Nephron (organoid): ENCODE measurements at regions not wholly inside any gene's neighbourhood (a gene's known extent, or its start where the extent isn't known, plus 50 kb on each side); places are given as distances from the start of the nearest gene placed in this dataset.

Experiments used
- H3K27ac Mint-ChIP-seq, 3 experiments: 2 replicates each; pipeline ENCODE4 v1.8.0; 2020; ENCODE audit warnings: mixed read lengths in 3 of 3, mild to moderate bottlenecking in 2 of 3, moderate library complexity in 1 of 3
- H3K27me3 Mint-ChIP-seq: 2 replicates; pipeline ENCODE4 v1.8.0; 2021; ENCODE audit warnings: low read depth, mild to moderate bottlenecking, moderate library complexity, mixed read lengths
- H3K36me3 Mint-ChIP-seq: 2 replicates; pipeline ENCODE4 v1.8.0; 2020; ENCODE audit warnings: low read depth, mixed read lengths
- H3K4me1 Mint-ChIP-seq: 2 replicates; pipeline ENCODE4 v1.8.0; 2020; ENCODE audit warnings: mixed read lengths
- H3K4me3 Mint-ChIP-seq, 3 experiments: 2 replicates each; pipeline ENCODE4 v1.8.0; 2020; ENCODE audit warnings: mild to moderate bottlenecking in 3 of 3, mixed read lengths in 3 of 3, moderate library complexity in 2 of 3
- H3K9me3 Mint-ChIP-seq: 2 replicates; pipeline ENCODE4 v1.8.0; 2020; ENCODE audit warnings: mixed read lengths
- CTCF ChIP-seq, 3 experiments: fragments of 200-600 bp; sonication (generic); IDR thresholded peaks; one replicate each; pipeline ENCODE4 v1.5.0; 2021; ENCODE audit warnings: antibody characterized with exemption in 3 of 3; ENCODE audit not compliant: unreplicated experiment in 3 of 3

GRCh38 chr18:38923126-38923525, 1357.5 kb upstream of the CELF4 start:
- H3K4me1 Mint-ChIP-seq = no peaks in the 10 kb centered on the region
- TF ChIP-seq CTCF (IDR thresholded peaks at IDR 0.05; ENCODE audit: unreplicated experiment in 3 of 3) = no peak
- no peak overlapping the region for H3K27ac Mint-ChIP-seq
- no peak overlapping the region for H3K4me3 Mint-ChIP-seq
- H3K9me3 Mint-ChIP-seq = peaks cover 6% of the 10 kb centered on the region
- H3K36me3 Mint-ChIP-seq = no peaks in the 10 kb centered on the region
- no peaks in the 10 kb centered on the region for H3K27me3 Mint-ChIP-seq

- no peak overlapping the region for H3K27ac Mint-ChIP-seq
- H3K36me3 Mint-ChIP-seq = no peaks in the 10 kb centered on the region
- no peaks in the 10 kb centered on the region for H3K9me3 Mint-ChIP-seq
- TF ChIP-seq CTCF (IDR thresholded peaks at IDR 0.05; ENCODE audit: unreplicated experiment in 3 of 3) = no peak
- H3K4me3 Mint-ChIP-seq = no peak overlapping the region
- no peaks in the 10 kb centered on the region for H3K27me3 Mint-ChIP-seq
- H3K4me1 Mint-ChIP-seq = no peaks in the 10 kb centered on the region
These were observed 1344.4 kb upstream of the CELF4 start for GRCh38 chr18:38909972-38910371.

GRCh38 chr18:38902796-38903195, 1337.2 kb upstream of the CELF4 start:
- no peak overlapping the region for H3K4me3 Mint-ChIP-seq
- no peaks in the 10 kb centered on the region for H3K27me3 Mint-ChIP-seq
- no peaks in the 10 kb centered on the region for H3K9me3 Mint-ChIP-seq
- H3K27ac Mint-ChIP-seq = no peak overlapping the region
- no peaks in the 10 kb centered on the region for H3K36me3 Mint-ChIP-seq
- no peaks in the 10 kb centered on the region for H3K4me1 Mint-ChIP-seq
- TF ChIP-seq CTCF (IDR thresholded peaks at IDR 0.05; ENCODE audit: unreplicated experiment in 3 of 3) = no peak

GRCh38 chr18:38900445-38900844, 1334.8 kb upstream of the CELF4 start:
- no peaks in the 10 kb centered on the region for H3K4me1 Mint-ChIP-seq
- no peak overlapping the region for H3K4me3 Mint-ChIP-seq
- no peak overlapping the region for H3K27ac Mint-ChIP-seq
- no peaks in the 10 kb centered on the region for H3K27me3 Mint-ChIP-seq
- no peaks in the 10 kb centered on the region for H3K9me3 Mint-ChIP-seq
- no peak for TF ChIP-seq CTCF (IDR thresholded peaks at IDR 0.05; ENCODE audit: unreplicated experiment in 3 of 3)
- no peaks in the 10 kb centered on the region for H3K36me3 Mint-ChIP-seq

GRCh38 chr18:38900031-38900430, 1334.4 kb upstream of the CELF4 start:
- Mint-ChIP-seq H3K27me3 (no peaks in the 10 kb centered on the region), H3K4me1 (no peaks in the 10 kb centered on the region), H3K4me3 (no peak overlapping the region), H3K9me3 (no peaks in the 10 kb centered on the region), H3K27ac (no peak overlapping the region), H3K36me3 (no peaks in the 10 kb centered on the region)
- no peak for TF ChIP-seq CTCF (IDR thresholded peaks at IDR 0.05; ENCODE audit: unreplicated experiment in 3 of 3)

- H3K36me3 Mint-ChIP-seq = no peaks in the 10 kb centered on the region
- no peak overlapping the region for H3K4me3 Mint-ChIP-seq
- H3K27me3 Mint-ChIP-seq = no peaks in the 10 kb centered on the region
- no peak for TF ChIP-seq CTCF (IDR thresholded peaks at IDR 0.05; ENCODE audit: unreplicated experiment in 3 of 3)
- H3K9me3 Mint-ChIP-seq = no peaks in the 10 kb centered on the region
- H3K4me1 Mint-ChIP-seq = no peaks in the 10 kb centered on the region
- no peak overlapping the region for H3K27ac Mint-ChIP-seq
These were observed 1333.7 kb upstream of the CELF4 start for GRCh38 chr18:38899252-38899651.
